AG04449 (cell line): ENCODE measurements at regions not wholly inside any gene's neighbourhood (a gene's known extent, or its start where the extent isn't known, plus 50 kb on each side); places are given as distances from the start of the nearest gene placed in this dataset.
A peak's percentile ranks its signal among the peaks of the same experiment; 100 is the strongest.

ENCODE experiments used
- CTCF ChIA-PET: fragments of 350-600 bp; formaldehyde crosslinking; extraction: SDS; loops from one replicate; lab custom pipeline; 2021; ENCODE audit warnings: antibody characterized with exemption; lab: Yijun Ruan, JAX
- POLR2A ChIA-PET: fragments of 400-600, 350-600 bp; formaldehyde crosslinking; extraction: SDS; loops from one replicate; lab custom pipeline; 2020; ENCODE audit warnings: antibody characterized with exemption, inconsistent platforms; lab: Yijun Ruan, JAX
- DNase-seq: peaks from one replicate; pipeline ENCODE4 v3.0.0-alpha.2; 2010; ENCODE audit warnings: low read depth, low spot score
- H3K4me3 ChIP-seq: 2 replicates; pipeline ENCODE4 v1.5.1; 2011; ENCODE audit warnings: low read depth, mild to moderate bottlenecking, control low read depth, low read length
- TF ChIP-seq, protein P1 (sequence below): IDR thresholded peaks from one replicate; pipeline ENCODE4 v1.5.1; 2011; ENCODE audit warnings: mild to moderate bottlenecking, moderate library complexity, low read length, control low read depth, inconsistent platforms; ENCODE audit not compliant: insufficient read depth; ENCODE audit errors: missing control alignments

DNA sequence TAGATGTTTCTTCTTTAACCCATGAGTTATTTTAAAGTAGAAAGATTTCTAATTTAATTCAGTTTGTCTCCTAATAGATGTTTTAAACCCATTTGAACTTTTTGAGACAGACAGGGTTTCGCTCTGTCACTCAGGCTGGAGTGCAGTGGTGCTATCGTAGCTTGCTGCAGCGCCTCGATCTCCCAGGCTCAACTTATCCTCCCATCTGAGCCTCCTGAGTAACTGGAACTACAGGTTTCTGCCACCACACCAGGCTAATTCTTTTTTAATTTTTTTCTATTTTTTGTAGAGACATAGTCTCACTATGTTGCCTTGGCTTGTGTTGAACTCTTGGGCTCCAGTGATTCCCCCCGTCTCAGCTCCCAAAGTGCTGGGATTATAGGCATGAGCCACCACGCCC, 53.0 kb upstream of the RAB18 start:
- CTCF ChIA-PET = no interaction called here
- POLR2A ChIA-PET = no interaction called here
- no peak overlapping the region for H3K4me3 ChIP-seq
- TF ChIP-seq, protein P1, sequence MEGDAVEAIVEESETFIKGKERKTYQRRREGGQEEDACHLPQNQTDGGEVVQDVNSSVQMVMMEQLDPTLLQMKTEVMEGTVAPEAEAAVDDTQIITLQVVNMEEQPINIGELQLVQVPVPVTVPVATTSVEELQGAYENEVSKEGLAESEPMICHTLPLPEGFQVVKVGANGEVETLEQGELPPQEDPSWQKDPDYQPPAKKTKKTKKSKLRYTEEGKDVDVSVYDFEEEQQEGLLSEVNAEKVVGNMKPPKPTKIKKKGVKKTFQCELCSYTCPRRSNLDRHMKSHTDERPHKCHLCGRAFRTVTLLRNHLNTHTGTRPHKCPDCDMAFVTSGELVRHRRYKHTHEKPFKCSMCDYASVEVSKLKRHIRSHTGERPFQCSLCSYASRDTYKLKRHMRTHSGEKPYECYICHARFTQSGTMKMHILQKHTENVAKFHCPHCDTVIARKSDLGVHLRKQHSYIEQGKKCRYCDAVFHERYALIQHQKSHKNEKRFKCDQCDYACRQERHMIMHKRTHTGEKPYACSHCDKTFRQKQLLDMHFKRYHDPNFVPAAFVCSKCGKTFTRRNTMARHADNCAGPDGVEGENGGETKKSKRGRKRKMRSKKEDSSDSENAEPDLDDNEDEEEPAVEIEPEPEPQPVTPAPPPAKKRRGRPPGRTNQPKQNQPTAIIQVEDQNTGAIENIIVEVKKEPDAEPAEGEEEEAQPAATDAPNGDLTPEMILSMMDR = no peak
- DNase-seq = no peak

- TF ChIP-seq, protein P1 = no peak
- CTCF ChIA-PET = no interaction called here
These were observed 53.9 kb upstream of the RAB18 start for GRCh38 chr10:27450225-27450624.

GRCh38 chr10:27449571-27449970, 54.5 kb upstream of the RAB18 start:
- H3K4me3 ChIP-seq = no peak overlapping the region
- POLR2A ChIA-PET = no interaction called here
- CTCF ChIA-PET = no interaction called here
- TF ChIP-seq, protein P1 = no peak
- no peak for DNase-seq

More at GRCh38 chr10:27450225-27450624, 53.9 kb upstream of the RAB18 start:
- DNase-seq = no peak
- H3K4me3 ChIP-seq = no peak overlapping the region
- POLR2A ChIA-PET = no interaction called here

- ChIA-PET POLR2A (no interaction called here), CTCF (interaction anchor here (2.2 kb wide), 1 partner anchor 793 kb away, joined by 10 read pairs; no protein-coding TSS in a partner anchor)
- DNase-seq = peak; percentile 9
- TF ChIP-seq, protein P1 = no peak
- no peak overlapping the region for H3K4me3 ChIP-seq
These were observed 55.2 kb upstream of the RAB18 start for GRCh38 chr10:27448921-27449320.

DNA sequence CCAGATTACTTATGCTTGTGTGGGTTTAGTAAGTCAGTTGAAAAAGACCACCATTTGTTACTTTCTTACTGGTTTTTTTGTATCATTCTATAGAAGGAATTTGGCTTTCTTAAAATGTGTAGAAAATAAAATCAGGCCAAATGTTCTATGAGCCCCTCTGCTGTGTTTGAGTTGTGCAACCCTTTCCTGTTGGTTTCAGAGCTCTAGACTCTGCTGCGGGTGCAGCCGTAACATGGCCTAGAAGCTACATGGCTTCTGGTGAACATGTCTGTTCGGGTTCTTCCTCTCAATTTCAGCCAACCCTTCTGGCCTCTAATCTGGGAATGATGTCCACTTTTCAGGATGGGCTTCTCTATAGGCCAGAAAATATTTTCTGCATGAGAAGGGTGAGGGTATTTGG, 56.6 kb upstream of the RAB18 start:
- DNase-seq = no peak
- no peak overlapping the region for H3K4me3 ChIP-seq
- TF ChIP-seq, protein P1 = no peak
- ChIA-PET CTCF (interaction anchor here (0.9 to 2.2 kb wide), 4 partner anchors 295 to 803 kb away, joined by 3 to 10 read pairs (median 3); no protein-coding TSS in a partner anchor), POLR2A (interaction anchor here (0.7 kb wide), 1 partner anchor 288 kb away, joined by 4 read pairs; no protein-coding TSS in a partner anchor)

- TF ChIP-seq, protein P1 = no peak
- POLR2A ChIA-PET = no interaction called here
- DNase-seq = peak; percentile 16
- CTCF ChIA-PET = interaction anchor here (0.7 to 1.7 kb wide), 11 partner anchors 8 to 936 kb away, joined by 3 to 8 read pairs (median 4); no protein-coding TSS in a partner anchor
- H3K4me3 ChIP-seq = no peak overlapping the region
These were observed 57.8 kb upstream of the RAB18 start for GRCh38 chr10:27446091-27446918.
